GM12891 (cell line): ENCODE measurements at regions not wholly inside any gene's neighbourhood (a gene's known extent, or its start where the extent isn't known, plus 50 kb on each side); places are given as distances from the start of the nearest gene placed in this dataset.

Source experiments
- DNase-seq: peaks from one replicate; pipeline ENCODE4 v3.0.0; 2011; ENCODE audit warnings: low spot score; ENCODE audit not compliant: insufficient read length
- FAIRE-seq: peaks from 2 replicates; lab custom pipeline; 2011; peaks lifted over from hg19 to GRCh38; lab: Jason Lieb, UNC
- PAX5 ChIP-seq: IDR thresholded peaks from 2 replicates; pipeline ENCODE4 v1.6.1; 2011; ENCODE audit warnings: low read length, moderate library complexity, mild to moderate bottlenecking; ENCODE audit not compliant: insufficient read depth, severe bottlenecking
- POLR2A ChIP-seq: IDR thresholded peaks from 2 replicates; pipeline ENCODE4 v1.6.1; 2011; ENCODE audit warnings: low read depth, low read length, control low read depth
- POLR2AphosphoS5 ChIP-seq: IDR thresholded peaks from 2 replicates; pipeline ENCODE4 v1.6.1; 2011; ENCODE audit warnings: low read depth, low read length, control low read depth
- POU2F2 ChIP-seq: IDR thresholded peaks from 2 replicates; pipeline ENCODE4 v1.6.1; 2011; ENCODE audit warnings: low read depth, mild to moderate bottlenecking, control low read depth, low read length, moderate library complexity
- SPI1 ChIP-seq: IDR thresholded peaks from 2 replicates; pipeline ENCODE4 v1.6.1; 2011; ENCODE audit warnings: low read depth, low read length, control low read depth
- TAF1 ChIP-seq: IDR thresholded peaks from 2 replicates; pipeline ENCODE4 v1.6.1; 2011; ENCODE audit warnings: low read depth, low read length, control low read depth

GRCh38 chr16:60295451-60295850 is 1561.3 kb upstream of the GOT2 start:
- DNase-seq = no peak
- TF ChIP-seq POLR2AphosphoS5 = no peak
- TF ChIP-seq TAF1 = no peak
- TF ChIP-seq PAX5 = no peak
- no peak for TF ChIP-seq SPI1
- TF ChIP-seq POU2F2 = no peak
- no peak for TF ChIP-seq POLR2A
- FAIRE-seq = no peak

- TF ChIP-seq PAX5 (no peak), SPI1 (no peak), POLR2A (no peak), POU2F2 (no peak), TAF1 (no peak), POLR2AphosphoS5 (no peak)
- FAIRE-seq = no peak
- no peak for DNase-seq
Measured at GRCh38 chr16:60285794-60286193, 1551.7 kb upstream of the GOT2 start.

GRCh38 chr16:60279061-60279665 is 1545.0 kb upstream of the GOT2 start:
- TF ChIP-seq SPI1 = no peak
- TF ChIP-seq POU2F2 = no peak
- no peak for TF ChIP-seq POLR2AphosphoS5
- TF ChIP-seq POLR2A = no peak
- DNase-seq = no peak
- no peak for FAIRE-seq

GRCh38 chr16:60274431-60275019 is 1540.4 kb upstream of the GOT2 start:
- FAIRE-seq = no peak

GRCh38 chr16:60271781-60272180 is 1537.7 kb upstream of the GOT2 start:
- no peak for DNase-seq
- no peak for FAIRE-seq
- TF ChIP-seq PAX5 = no peak
- no peak for TF ChIP-seq TAF1
- no peak for TF ChIP-seq POLR2A
- TF ChIP-seq POU2F2 = no peak
- TF ChIP-seq POLR2AphosphoS5 = no peak
- no peak for TF ChIP-seq SPI1

More at GRCh38 chr16:60274431-60275019, 1540.4 kb upstream of the GOT2 start:
- TF ChIP-seq POLR2AphosphoS5 (no peak), SPI1 (no peak), POU2F2 (no peak), PAX5 (no peak), POLR2A (no peak), TAF1 (no peak)
- no peak for DNase-seq

- DNase-seq = no peak
- FAIRE-seq = no peak
- no peak for TF ChIP-seq POLR2AphosphoS5
- no peak for TF ChIP-seq POU2F2
- TF ChIP-seq POLR2A = no peak
- no peak for TF ChIP-seq TAF1
- TF ChIP-seq PAX5 = no peak
- no peak for TF ChIP-seq SPI1
Measured at GRCh38 chr16:60271025-60271771, 1537.1 kb upstream of the GOT2 start.

- no peak for FAIRE-seq
- no peak for TF ChIP-seq POLR2AphosphoS5
- TF ChIP-seq PAX5 = no peak
- no peak for TF ChIP-seq SPI1
- TF ChIP-seq POLR2A = no peak
- TF ChIP-seq POU2F2 = no peak
- no peak for TF ChIP-seq TAF1
- no peak for DNase-seq
Measured at GRCh38 chr16:60261425-60261824, 1527.3 kb upstream of the GOT2 start.

GRCh38 chr16:60259956-60260355 is 1525.8 kb upstream of the GOT2 start:
- DNase-seq (no peak), FAIRE-seq (no peak)
- TF ChIP-seq POLR2AphosphoS5 (no peak), SPI1 (no peak), POU2F2 (no peak), PAX5 (no peak), POLR2A (no peak), TAF1 (no peak)

GRCh38 chr16:60246086-60246485 is 1512.0 kb upstream of the GOT2 start:
- FAIRE-seq (no peak), DNase-seq (no peak)
- TF ChIP-seq POLR2AphosphoS5 (no peak), POLR2A (no peak), SPI1 (no peak), TAF1 (no peak), POU2F2 (no peak), PAX5 (no peak)

- DNase-seq (no peak), FAIRE-seq (no peak)
- no peak for TF ChIP-seq TAF1
- no peak for TF ChIP-seq POLR2AphosphoS5
- TF ChIP-seq POU2F2 = no peak
- TF ChIP-seq POLR2A = no peak
Measured at GRCh38 chr16:60241671-60242070, 1507.6 kb upstream of the GOT2 start.
